Neural progenitor cell (in vitro differentiated cells): ENCODE measurements at regions not wholly inside any gene's neighbourhood (a gene's known extent, or its start where the extent isn't known, plus 50 kb on each side); places are given as distances from the start of the nearest gene placed in this dataset.

Source experiments
- DNase-seq: peaks from one replicate; pipeline ENCODE4 v3.0.0-alpha.2; 2016; ENCODE audit warnings: low spot score
- H2AFZ ChIP-seq: fragments of 200-600 bp; sonication (generic); replicated peaks from 2 replicates; pipeline ENCODE4 v1.6.1; 2016; ENCODE audit warnings: antibody characterized with exemption
- H3F3A ChIP-seq: fragments of 200-600 bp; sonication (generic); 2 replicates; pipeline ENCODE4 v1.6.1; 2016; ENCODE audit warnings: antibody characterized with exemption, low read depth
- H3K27ac ChIP-seq: fragments of 200-600 bp; sonication (generic); 2 replicates; pipeline ENCODE4 v1.5.1; 2016; ENCODE audit warnings: mild to moderate bottlenecking
- H3K27me3 ChIP-seq: fragments of 200-600 bp; sonication (generic); 2 replicates; pipeline ENCODE4 v1.6.1; 2016; ENCODE audit warnings: mild to moderate bottlenecking, moderate library complexity
- H3K36me3 ChIP-seq: fragments of 200-600 bp; sonication (generic); 2 replicates; pipeline ENCODE4 v1.5.1; 2016
- H3K4me1 ChIP-seq: fragments of 200-600 bp; sonication (generic); 2 replicates; pipeline ENCODE4 v1.6.1; 2016; ENCODE audit warnings: mixed run types
- H3K4me2 ChIP-seq: fragments of 200-600 bp; sonication (generic); 2 replicates; pipeline ENCODE4 v1.6.1; 2016
- H3K4me3 ChIP-seq: fragments of 200-600 bp; sonication (generic); 2 replicates; pipeline ENCODE4 v1.5.1; 2016
- H3K79me2 ChIP-seq: fragments of 200-600 bp; sonication (generic); 2 replicates; pipeline ENCODE4 v1.6.1; 2016; ENCODE audit warnings: low read depth
- H3K9ac ChIP-seq: fragments of 200-600 bp; sonication (generic); 2 replicates; pipeline ENCODE4 v1.6.1; 2016
- H3K9me3 ChIP-seq: fragments of 200-600 bp; sonication (generic); 2 replicates; pipeline ENCODE4 v1.5.1; 2016; ENCODE audit warnings: low read depth
- H4K20me1 ChIP-seq: fragments of 200-600 bp; sonication (generic); 2 replicates; pipeline ENCODE4 v1.6.1; 2016; ENCODE audit warnings: low read depth
- H3K27ac Mint-ChIP-seq: 3 replicates; pipeline ENCODE4 v1.8.0; 2021; ENCODE audit warnings: mixed read lengths
- H3K27me3 Mint-ChIP-seq: 2 replicates; pipeline ENCODE4 v1.8.0; 2022; ENCODE audit warnings: low read depth, mild to moderate bottlenecking, inconsistent platforms, moderate library complexity, mixed read lengths; ENCODE audit not compliant: insufficient read depth
- H3K36me3 Mint-ChIP-seq: 3 replicates; pipeline ENCODE4 v1.8.0; 2021; ENCODE audit warnings: mixed read lengths
- H3K4me1 Mint-ChIP-seq: 3 replicates; pipeline ENCODE4 v1.8.0; 2021; ENCODE audit warnings: mixed read lengths
- H3K4me3 Mint-ChIP-seq: 3 replicates; pipeline ENCODE4 v1.8.0; 2021; ENCODE audit warnings: mild to moderate bottlenecking, moderate library complexity, mixed read lengths
- H3K9me3 Mint-ChIP-seq: 3 replicates; pipeline ENCODE4 v1.8.0; 2020; ENCODE audit warnings: mixed read lengths
- EZH2 ChIP-seq: fragments of 200-600 bp; sonication (generic); IDR thresholded peaks from 2 replicates; pipeline ENCODE4 v1.6.1; 2017; ENCODE audit warnings: antibody characterized with exemption, mild to moderate bottlenecking, moderate library complexity
- EZH2phosphoT487 ChIP-seq: fragments of 200-600 bp; sonication (generic); IDR thresholded peaks from 2 replicates; pipeline ENCODE4 v1.6.1; 2017; ENCODE audit warnings: antibody characterized with exemption
- TF ChIP-seq, protein P1 (sequence below): fragments of 200-600 bp; sonication (generic); IDR thresholded peaks from 2 replicates; pipeline ENCODE4 v1.5.1; 2017; ENCODE audit warnings: antibody characterized with exemption, mild to moderate bottlenecking

DNA sequence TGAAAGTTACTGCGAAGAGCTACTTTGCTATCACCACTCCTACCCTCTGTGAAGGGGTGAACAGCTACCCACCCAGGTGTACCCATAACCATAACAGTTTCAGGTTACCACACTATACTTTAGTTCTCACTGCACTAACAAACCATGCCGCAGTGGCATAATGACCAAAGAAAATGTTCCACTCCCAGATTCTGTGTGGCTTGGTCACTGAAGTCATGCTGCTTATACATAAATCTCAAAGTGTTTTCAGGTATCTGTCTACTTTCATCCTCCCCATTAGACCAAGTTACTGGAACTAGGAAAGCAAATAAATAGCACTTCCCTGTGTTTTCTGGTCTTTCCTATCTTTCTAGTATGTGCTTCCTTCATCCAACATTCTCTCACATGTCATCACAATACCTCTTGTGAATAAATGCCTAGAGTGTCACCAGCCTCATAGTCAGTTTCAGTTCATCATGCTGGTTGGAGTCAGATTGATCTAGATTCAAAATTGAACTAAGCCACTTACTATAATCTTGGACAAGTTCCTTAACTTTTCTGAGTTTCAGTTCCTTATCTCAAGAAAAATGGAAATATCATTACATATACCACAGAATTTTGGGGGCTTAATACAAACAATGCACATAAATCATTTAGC, 293.6 kb downstream of the FSIP2 start:
- no peaks in the 10 kb centered on the region for H3K9me3 Mint-ChIP-seq
- Histone ChIP-seq H3K9me3 (no peaks in the 10 kb centered on the region), H3K79me2 (no peaks in the 10 kb centered on the region), H3K4me2 (no peak overlapping the region), H3K27me3 (no peaks in the 10 kb centered on the region), H3F3A (no peaks in the 10 kb centered on the region), H4K20me1 (no peaks in the 10 kb centered on the region), H3K36me3 (no peaks in the 10 kb centered on the region), H3K9ac (no peak overlapping the region), H3K4me3 (no peak overlapping the region), H2AFZ (no peak overlapping the region), H3K4me1 (no peaks in the 10 kb centered on the region), H3K27ac (no peak overlapping the region)
- no peaks in the 10 kb centered on the region for H3K27me3 Mint-ChIP-seq
- no peaks in the 10 kb centered on the region for H3K36me3 Mint-ChIP-seq
- TF ChIP-seq EZH2phosphoT487, result no peak
- TF ChIP-seq, protein P1, sequence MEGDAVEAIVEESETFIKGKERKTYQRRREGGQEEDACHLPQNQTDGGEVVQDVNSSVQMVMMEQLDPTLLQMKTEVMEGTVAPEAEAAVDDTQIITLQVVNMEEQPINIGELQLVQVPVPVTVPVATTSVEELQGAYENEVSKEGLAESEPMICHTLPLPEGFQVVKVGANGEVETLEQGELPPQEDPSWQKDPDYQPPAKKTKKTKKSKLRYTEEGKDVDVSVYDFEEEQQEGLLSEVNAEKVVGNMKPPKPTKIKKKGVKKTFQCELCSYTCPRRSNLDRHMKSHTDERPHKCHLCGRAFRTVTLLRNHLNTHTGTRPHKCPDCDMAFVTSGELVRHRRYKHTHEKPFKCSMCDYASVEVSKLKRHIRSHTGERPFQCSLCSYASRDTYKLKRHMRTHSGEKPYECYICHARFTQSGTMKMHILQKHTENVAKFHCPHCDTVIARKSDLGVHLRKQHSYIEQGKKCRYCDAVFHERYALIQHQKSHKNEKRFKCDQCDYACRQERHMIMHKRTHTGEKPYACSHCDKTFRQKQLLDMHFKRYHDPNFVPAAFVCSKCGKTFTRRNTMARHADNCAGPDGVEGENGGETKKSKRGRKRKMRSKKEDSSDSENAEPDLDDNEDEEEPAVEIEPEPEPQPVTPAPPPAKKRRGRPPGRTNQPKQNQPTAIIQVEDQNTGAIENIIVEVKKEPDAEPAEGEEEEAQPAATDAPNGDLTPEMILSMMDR, result no peak
- TF ChIP-seq EZH2, result no peak
- no peak for DNase-seq
- H3K4me1 Mint-ChIP-seq, result no peaks in the 10 kb centered on the region
- no peak overlapping the region for H3K27ac Mint-ChIP-seq
- H3K4me3 Mint-ChIP-seq, result no peak overlapping the region

DNA sequence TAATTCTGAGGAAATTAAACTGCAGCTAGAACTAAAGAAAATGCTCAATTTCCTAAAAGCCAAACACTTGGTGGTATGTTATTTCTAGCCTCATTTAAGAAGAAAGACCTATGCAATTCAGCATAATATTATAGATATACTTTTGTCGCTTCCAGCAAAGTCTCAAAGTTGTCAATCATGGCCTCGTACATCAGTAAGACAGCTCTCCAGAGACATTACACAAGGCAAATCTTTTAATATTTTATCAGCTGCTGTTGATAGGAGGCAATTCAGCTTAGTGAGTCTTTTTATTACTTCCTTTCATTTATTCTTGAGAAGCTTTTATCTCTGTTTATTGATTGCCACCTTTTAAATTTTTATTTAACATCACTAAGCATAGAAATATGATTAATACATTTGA, 294.3 kb downstream of the FSIP2 start:
- Histone ChIP-seq H2AFZ (no peak overlapping the region), H3K27ac (no peak overlapping the region), H3K9ac (no peak overlapping the region), H3F3A (no peaks in the 10 kb centered on the region), H3K4me2 (no peak overlapping the region), H3K4me1 (no peaks in the 10 kb centered on the region), H3K36me3 (no peaks in the 10 kb centered on the region), H3K27me3 (no peaks in the 10 kb centered on the region), H4K20me1 (no peaks in the 10 kb centered on the region), H3K4me3 (no peak overlapping the region), H3K9me3 (no peaks in the 10 kb centered on the region), H3K79me2 (no peaks in the 10 kb centered on the region)
- Mint-ChIP-seq H3K36me3 (no peaks in the 10 kb centered on the region), H3K4me3 (no peak overlapping the region), H3K27me3 (no peaks in the 10 kb centered on the region), H3K4me1 (no peaks in the 10 kb centered on the region), H3K27ac (no peak overlapping the region), H3K9me3 (no peaks in the 10 kb centered on the region)
- TF ChIP-seq EZH2phosphoT487, result no peak
- no peak for DNase-seq

DNA sequence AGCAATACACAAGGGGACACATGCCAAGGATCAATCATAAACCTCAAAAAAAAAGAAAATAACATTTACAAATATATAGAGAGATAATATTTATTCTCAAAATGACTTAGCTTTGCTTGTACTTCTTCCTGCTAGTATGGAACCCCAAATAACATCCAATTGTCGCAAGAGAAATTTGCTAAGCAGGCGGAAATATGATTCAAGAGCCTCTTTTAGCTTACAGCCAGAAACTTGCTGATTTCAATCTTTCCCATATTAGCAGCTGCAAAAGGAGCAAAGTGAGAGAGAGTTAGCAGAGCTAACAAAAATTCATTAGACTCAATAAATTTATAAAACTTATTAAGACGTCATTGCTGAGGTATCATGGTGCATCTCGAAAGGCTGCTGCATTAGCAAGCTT, 294.9 kb downstream of the FSIP2 start:
- no peak for TF ChIP-seq EZH2
- no peak for TF ChIP-seq EZH2phosphoT487
- TF ChIP-seq, protein P1, result no peak
- H4K20me1 ChIP-seq, result no peaks in the 10 kb centered on the region
- H3K27ac ChIP-seq, result no peak overlapping the region
- H3K27me3 ChIP-seq, result no peaks in the 10 kb centered on the region
- H3K9ac ChIP-seq, result no peak overlapping the region
- H3K79me2 ChIP-seq, result no peaks in the 10 kb centered on the region
- no peak overlapping the region for H2AFZ ChIP-seq
- H3K4me3 ChIP-seq, result no peak overlapping the region
- no peaks in the 10 kb centered on the region for H3K36me3 ChIP-seq
- H3K4me3 Mint-ChIP-seq, result no peak overlapping the region
- H3K9me3 ChIP-seq, result no peaks in the 10 kb centered on the region
- H3K27me3 Mint-ChIP-seq, result no peaks in the 10 kb centered on the region
- no peaks in the 10 kb centered on the region for H3K9me3 Mint-ChIP-seq
- no peak for DNase-seq
- no peak overlapping the region for H3K27ac Mint-ChIP-seq
- H3K4me1 ChIP-seq, result no peaks in the 10 kb centered on the region
- no peaks in the 10 kb centered on the region for H3K36me3 Mint-ChIP-seq
- no peaks in the 10 kb centered on the region for H3K4me1 Mint-ChIP-seq
- no peak overlapping the region for H3K4me2 ChIP-seq
- H3F3A ChIP-seq, result no peaks in the 10 kb centered on the region

DNA sequence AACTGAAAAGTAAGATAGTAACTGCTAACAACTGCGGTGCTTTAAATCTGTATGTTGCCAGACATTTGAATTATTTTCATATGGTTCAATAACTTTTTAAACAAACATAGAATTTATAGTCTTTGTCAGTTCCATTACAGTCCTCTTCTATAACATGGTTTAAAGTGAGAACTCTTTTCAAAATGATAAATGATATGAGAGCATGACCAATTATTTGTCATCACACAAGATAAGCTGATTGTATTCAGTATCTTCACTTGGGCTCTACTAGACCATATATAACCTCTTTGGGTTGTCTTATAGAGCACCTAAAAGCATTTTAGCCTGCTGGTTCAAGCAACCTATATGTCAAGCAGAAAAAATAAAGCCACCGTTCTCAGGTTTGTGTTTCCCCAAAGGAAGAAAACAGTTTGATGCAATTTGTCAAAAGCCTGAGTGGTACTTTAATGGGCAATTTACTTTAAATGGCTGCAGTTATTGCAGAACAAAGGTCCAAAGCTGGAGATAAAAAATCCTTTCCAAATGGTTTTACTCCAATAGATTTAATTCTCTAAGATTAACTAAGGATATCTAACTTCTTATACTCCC, 298.4 kb downstream of the FSIP2 start:
- Mint-ChIP-seq H3K36me3 (no peaks in the 10 kb centered on the region), H3K9me3 (no peaks in the 10 kb centered on the region), H3K4me3 (no peak overlapping the region), H3K27ac (no peak overlapping the region), H3K27me3 (no peaks in the 10 kb centered on the region), H3K4me1 (no peaks in the 10 kb centered on the region)
- H3K27ac ChIP-seq, result no peak overlapping the region
- H3K4me1 ChIP-seq, result no peaks in the 10 kb centered on the region
- H3K9ac ChIP-seq, result no peak overlapping the region
- H3F3A ChIP-seq, result no peaks in the 10 kb centered on the region
- no peaks in the 10 kb centered on the region for H4K20me1 ChIP-seq
- H2AFZ ChIP-seq, result no peak overlapping the region
- no peaks in the 10 kb centered on the region for H3K27me3 ChIP-seq
- no peak overlapping the region for H3K4me3 ChIP-seq
- DNase-seq, result no peak
- H3K4me2 ChIP-seq, result no peak overlapping the region
- no peaks in the 10 kb centered on the region for H3K9me3 ChIP-seq
- H3K36me3 ChIP-seq, result no peaks in the 10 kb centered on the region
- no peaks in the 10 kb centered on the region for H3K79me2 ChIP-seq
- TF ChIP-seq, protein P1, result no peak
- TF ChIP-seq EZH2, result no peak
- TF ChIP-seq EZH2phosphoT487, result no peak
